Activated CD4-positive, alpha-beta memory T cell treated with anti-CD3 and anti-CD28 coated beads, Interleukin-2, amount 10 ng/mL, durations not matched to agents 7 days and 5 days (primary cell): ENCODE measurements at regions not wholly inside any gene's neighbourhood (a gene's known extent, or its start where the extent isn't known, plus 50 kb on each side); places are given as distances from the start of the nearest gene placed in this dataset.
"Not testable (repeated sequence)": the region's sequence is repeated elsewhere in the genome, so short reads cannot be mapped to it uniquely, and the experiment has no call there.

ENCODE experiments used
- CTCF ChIA-PET: fragments of 350-600 bp; sonication (Branson Sonifier 250); formaldehyde crosslinking; loops from one replicate; lab custom pipeline; 2021; ENCODE audit warnings: antibody characterized with exemption, inconsistent platforms; lab: Charles Lee
- POLR2A ChIA-PET: fragments of 350-600 bp; sonication (Branson Sonifier 250); formaldehyde crosslinking; loops from one replicate; lab custom pipeline; 2021; ENCODE audit warnings: antibody characterized with exemption; lab: Charles Lee
- DNase-seq: peaks from one replicate; pipeline ENCODE4 v3.0.0-alpha.2; 2020
- H3K27ac Mint-ChIP-seq: one replicate; pipeline ENCODE4 v1.8.0; 2021; ENCODE audit warnings: mild to moderate bottlenecking, mixed read lengths
- H3K27me3 Mint-ChIP-seq: one replicate; pipeline ENCODE4 v1.8.0; 2021; ENCODE audit warnings: mixed read lengths
- H3K36me3 Mint-ChIP-seq: one replicate; pipeline ENCODE4 v1.8.0; 2021; ENCODE audit warnings: low read depth, mixed read lengths
- H3K4me1 Mint-ChIP-seq: one replicate; pipeline ENCODE4 v1.8.0; 2021; ENCODE audit warnings: mixed read lengths
- H3K4me3 Mint-ChIP-seq: one replicate; pipeline ENCODE4 v1.8.0; 2021; ENCODE audit warnings: mild to moderate bottlenecking, mixed read lengths
- H3K9me3 Mint-ChIP-seq: one replicate; pipeline ENCODE4 v1.8.0; 2021; ENCODE audit warnings: mixed read lengths

DNA sequence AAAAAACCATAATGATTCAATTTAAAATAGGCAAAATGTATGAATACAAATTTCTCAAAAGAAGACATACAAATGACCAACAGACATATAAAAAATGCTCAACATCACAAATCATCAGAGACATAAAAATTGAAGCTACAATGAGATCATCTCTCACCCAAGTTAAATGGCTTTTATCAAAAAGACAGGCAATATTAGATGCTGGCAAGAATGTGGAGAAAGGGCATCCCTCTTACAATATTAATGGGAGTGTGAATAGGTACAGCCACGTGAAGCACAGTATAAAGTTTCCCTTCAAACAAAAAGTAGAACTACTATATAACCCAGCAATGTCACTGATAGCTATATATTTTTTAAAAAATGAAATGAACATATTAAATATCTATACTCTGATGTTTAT lies 1481.7 kb downstream of the AMY1C start:
- no peaks in the 10 kb centered on the region for H3K27me3 Mint-ChIP-seq
- ChIA-PET CTCF (no interaction called here), POLR2A (no interaction called here)
- no peaks in the 10 kb centered on the region for H3K36me3 Mint-ChIP-seq
- H3K27ac Mint-ChIP-seq: no peak overlapping the region
- no peak overlapping the region for H3K4me3 Mint-ChIP-seq
- no peak for DNase-seq
- H3K9me3 Mint-ChIP-seq: peaks cover 19% of the 10 kb centered on the region
- H3K4me1 Mint-ChIP-seq: no peaks in the 10 kb centered on the region

DNA sequence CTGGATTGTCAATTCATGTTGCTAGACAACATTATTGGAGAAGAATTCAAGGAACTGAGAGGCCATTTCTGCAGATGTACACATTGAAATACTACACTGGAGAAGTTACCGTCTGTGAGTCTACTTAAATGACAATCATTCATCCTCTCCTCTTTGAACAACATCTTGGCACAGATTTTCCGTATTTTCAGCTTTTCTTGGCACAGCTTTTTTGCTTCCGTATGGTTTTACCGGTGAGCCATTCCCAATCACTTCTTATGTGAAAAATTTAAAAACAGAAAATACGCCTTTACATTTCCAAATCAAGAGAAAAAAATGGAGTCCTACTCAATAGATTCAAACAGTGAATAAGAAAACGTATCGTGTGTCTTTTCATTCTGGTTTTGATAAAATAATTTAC lies 1493.7 kb downstream of the AMY1C start:
- CTCF ChIA-PET: no interaction called here

DNA sequence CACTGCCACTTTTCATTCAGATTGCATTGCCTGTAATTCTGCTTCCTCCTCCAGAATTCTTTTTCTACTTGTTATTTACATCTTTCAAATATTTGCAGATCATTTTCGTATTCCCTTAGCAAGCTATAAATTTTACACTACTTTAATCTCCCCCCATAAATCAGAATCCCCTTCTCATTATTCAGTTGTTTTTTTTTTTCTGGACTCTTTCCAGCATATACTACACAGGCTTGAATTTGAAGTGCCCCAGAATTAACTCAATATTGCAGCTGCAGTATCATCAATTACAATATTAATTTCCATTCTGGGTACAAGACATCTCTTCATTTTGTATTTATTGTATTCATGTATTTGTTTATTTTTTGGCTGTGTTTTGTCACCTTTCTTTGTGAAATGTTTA lies 1494.3 kb downstream of the AMY1C start:
- Mint-ChIP-seq H3K27ac (no peak overlapping the region), H3K36me3 (no peaks in the 10 kb centered on the region), H3K4me1 (no peaks in the 10 kb centered on the region), H3K27me3 (no peaks in the 10 kb centered on the region), H3K9me3 (peaks cover 21% of the 10 kb centered on the region), H3K4me3 (no peak overlapping the region)
- DNase-seq: no peak
- CTCF ChIA-PET: no interaction called here
- POLR2A ChIA-PET: no interaction called here

More for the DNA sequence above, 1493.7 kb downstream of the AMY1C start:
- no peak for DNase-seq
- Mint-ChIP-seq H3K27ac (no peak overlapping the region), H3K4me3 (no peak overlapping the region), H3K4me1 (no peaks in the 10 kb centered on the region), H3K9me3 (peaks cover 16% of the 10 kb centered on the region), H3K27me3 (no peaks in the 10 kb centered on the region), H3K36me3 (no peaks in the 10 kb centered on the region)
- POLR2A ChIA-PET: no interaction called here

DNA sequence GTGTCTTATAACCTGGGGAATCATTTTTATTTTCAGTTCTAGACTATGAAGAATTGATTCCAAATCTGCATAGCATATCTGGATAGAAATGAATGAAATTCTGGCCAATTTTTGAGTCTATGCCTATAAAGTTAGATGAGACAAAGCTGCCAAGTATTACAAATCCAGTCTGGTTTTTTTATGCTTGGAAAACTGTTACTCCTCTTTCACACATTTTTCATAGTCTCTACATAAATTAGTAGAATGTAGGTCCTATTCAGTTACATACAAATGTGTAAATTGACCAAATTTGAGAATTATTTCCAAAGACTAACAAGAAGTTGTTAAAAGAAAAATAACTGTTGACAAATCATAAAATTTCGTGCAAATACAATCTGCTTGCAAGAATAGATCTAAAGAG lies 1505.2 kb downstream of the AMY1C start:
- peaks cover 10% of the 10 kb centered on the region for H3K9me3 Mint-ChIP-seq
- H3K27ac Mint-ChIP-seq: no peak overlapping the region
- H3K4me3 Mint-ChIP-seq: no peak overlapping the region
- H3K4me1 Mint-ChIP-seq: no peaks in the 10 kb centered on the region
- ChIA-PET POLR2A (no interaction called here), CTCF (no interaction called here)
- no peaks in the 10 kb centered on the region for H3K36me3 Mint-ChIP-seq
- DNase-seq: no peak
- H3K27me3 Mint-ChIP-seq: no peaks in the 10 kb centered on the region

DNA sequence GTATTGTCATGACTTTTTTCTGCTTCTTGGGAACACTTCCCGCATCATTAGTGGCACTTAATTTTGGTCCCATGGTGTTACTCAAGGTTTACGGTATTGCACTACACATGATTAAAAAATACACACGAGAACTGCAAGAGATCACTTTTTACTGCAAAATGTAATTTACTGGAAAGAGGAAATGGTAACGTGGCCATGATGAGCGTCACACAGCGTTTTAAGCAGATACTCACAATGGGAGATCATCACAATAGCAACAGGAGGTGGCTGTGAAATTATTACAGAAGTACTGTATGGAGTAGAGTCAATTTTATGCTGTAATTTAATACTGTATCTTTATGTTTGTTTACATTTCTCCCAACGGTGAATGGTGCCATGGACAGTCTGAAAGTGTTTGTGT lies 1510.3 kb downstream of the AMY1C start:
- H3K9me3 Mint-ChIP-seq: peaks cover 22% of the 10 kb centered on the region
- H3K36me3 Mint-ChIP-seq: no peaks in the 10 kb centered on the region
- ChIA-PET POLR2A (no interaction called here), CTCF (no interaction called here)
- no peaks in the 10 kb centered on the region for H3K27me3 Mint-ChIP-seq
- DNase-seq: no peak
- H3K4me1 Mint-ChIP-seq: no peaks in the 10 kb centered on the region
- no peak overlapping the region for H3K27ac Mint-ChIP-seq
- no peak overlapping the region for H3K4me3 Mint-ChIP-seq

DNA sequence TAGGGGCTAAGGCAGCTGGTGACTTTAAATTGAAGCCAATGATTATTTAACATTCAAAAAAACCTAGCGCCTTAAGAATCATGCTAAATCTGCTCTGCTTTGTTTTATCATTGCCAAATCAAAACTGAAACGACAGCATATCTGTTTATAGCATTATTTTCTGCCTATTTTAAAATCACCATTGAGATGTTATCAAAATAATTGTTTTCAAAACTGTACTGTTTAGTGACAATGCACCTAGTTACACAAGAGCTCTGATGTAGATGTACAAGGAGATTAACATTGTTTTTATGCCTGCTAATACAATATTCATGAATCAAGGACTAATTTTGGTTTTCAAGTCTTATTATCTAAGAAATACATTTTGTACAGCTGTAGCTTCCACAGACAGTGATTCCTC lies 1521.3 kb downstream of the AMY1C start:
- peaks cover 18% of the 10 kb centered on the region for H3K9me3 Mint-ChIP-seq
- POLR2A ChIA-PET: no interaction called here

DNA sequence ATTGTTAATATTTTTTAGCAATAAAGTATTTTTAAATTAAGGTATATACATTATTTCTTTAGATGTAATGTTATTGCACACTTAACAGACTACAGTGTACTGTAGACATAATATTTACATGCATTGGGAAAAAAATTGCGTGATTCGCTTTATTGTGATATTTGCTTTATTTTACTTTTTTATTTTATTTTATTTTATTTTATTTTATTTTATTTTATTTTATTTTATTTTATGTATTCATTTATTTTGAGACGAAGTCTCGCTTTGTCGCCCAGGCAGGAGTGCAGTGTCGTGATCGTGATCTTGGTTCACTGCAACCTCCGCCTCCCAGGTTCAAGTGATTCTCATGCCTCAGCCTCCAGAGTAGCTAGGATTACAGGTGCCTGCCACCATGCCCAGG lies 1522.7 kb downstream of the AMY1C start:
- POLR2A ChIA-PET, DNase-seq, H3K36me3 Mint-ChIP-seq, H3K4me3 Mint-ChIP-seq, H3K27me3 Mint-ChIP-seq, CTCF ChIA-PET, H3K27ac Mint-ChIP-seq, H3K4me1 Mint-ChIP-seq: not testable (repeated sequence)
- H3K9me3 Mint-ChIP-seq: peaks cover 16% of the 10 kb centered on the region

More for the DNA sequence above, 1521.3 kb downstream of the AMY1C start:
- Mint-ChIP-seq H3K27ac (no peak overlapping the region), H3K4me3 (no peak overlapping the region), H3K4me1 (no peaks in the 10 kb centered on the region), H3K27me3 (no peaks in the 10 kb centered on the region), H3K36me3 (no peaks in the 10 kb centered on the region)
- CTCF ChIA-PET: no interaction called here
- no peak for DNase-seq

DNA sequence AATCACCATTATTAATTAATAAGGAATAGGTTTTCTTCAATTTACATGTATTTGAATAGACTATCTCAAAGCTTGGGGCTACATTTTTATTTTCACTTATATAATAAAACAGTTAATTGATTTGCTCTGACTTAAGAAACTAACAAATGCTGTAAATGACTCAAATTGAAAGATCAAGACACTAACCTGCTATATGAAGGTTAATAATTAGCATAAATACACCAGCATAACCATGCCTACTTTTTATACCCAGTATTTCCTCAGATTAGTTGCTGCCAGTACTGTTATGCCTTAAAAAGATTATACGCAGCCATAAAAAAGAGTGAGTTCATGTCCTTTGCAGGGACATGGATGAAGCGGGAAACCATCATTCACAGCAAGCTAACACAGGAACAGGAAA lies 1545.1 kb downstream of the AMY1C start:
- H3K27ac Mint-ChIP-seq: no peak overlapping the region

DNA sequence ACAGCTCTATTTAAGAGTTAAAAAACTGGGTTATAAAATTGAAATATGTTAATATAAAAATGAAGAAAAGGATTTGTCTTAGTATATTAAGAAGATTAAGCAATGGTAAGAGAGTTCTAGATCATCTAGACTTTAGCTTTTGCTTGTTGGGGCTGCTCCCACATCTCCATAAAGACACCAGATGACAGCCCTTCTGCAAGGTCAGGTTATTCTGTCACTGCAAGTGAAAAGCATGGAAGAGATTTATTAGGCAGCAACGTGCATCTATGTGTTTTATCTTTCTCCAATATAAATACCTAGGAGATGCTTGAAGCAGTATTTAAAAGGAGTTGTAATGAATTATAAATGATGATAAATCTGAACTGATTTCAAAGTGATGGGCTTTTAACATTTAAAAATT lies 1560.4 kb downstream of the AMY1C start:
- POLR2A ChIA-PET: no interaction called here
- H3K4me3 Mint-ChIP-seq: no peak overlapping the region

More for the DNA sequence above, 1545.1 kb downstream of the AMY1C start:
- DNase-seq: no peak
- Mint-ChIP-seq H3K4me1 (no peaks in the 10 kb centered on the region), H3K27me3 (no peaks in the 10 kb centered on the region), H3K36me3 (no peaks in the 10 kb centered on the region), H3K4me3 (no peak overlapping the region), H3K9me3 (peaks cover 9% of the 10 kb centered on the region)
- CTCF ChIA-PET: no interaction called here
- POLR2A ChIA-PET: no interaction called here

DNA sequence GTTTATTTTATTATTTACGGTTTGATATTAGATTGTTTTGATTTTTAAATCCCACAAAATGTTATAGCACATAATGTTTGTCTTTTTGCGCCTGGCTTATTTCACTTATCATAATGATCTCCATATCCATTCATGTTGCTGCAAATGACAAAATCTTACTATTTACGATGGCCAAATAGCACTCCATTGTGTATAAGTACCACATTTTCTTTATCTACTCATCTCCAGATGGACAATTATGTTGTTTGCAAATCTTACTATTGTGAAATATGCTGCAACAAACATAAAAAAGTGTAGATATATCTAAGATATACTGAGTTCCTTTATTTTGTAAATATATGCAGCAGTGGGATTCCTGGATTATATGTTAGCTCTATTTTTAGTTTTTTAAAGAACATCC lies 1568.3 kb downstream of the AMY1C start:
- Mint-ChIP-seq H3K27ac (no peak overlapping the region), H3K4me1 (no peaks in the 10 kb centered on the region), H3K36me3 (no peaks in the 10 kb centered on the region), H3K4me3 (no peak overlapping the region), H3K27me3 (no peaks in the 10 kb centered on the region), H3K9me3 (peaks cover 15% of the 10 kb centered on the region)
- ChIA-PET CTCF (no interaction called here), POLR2A (no interaction called here)
- no peak for DNase-seq

More for the DNA sequence above, 1560.4 kb downstream of the AMY1C start:
- Mint-ChIP-seq H3K9me3 (peaks cover 2% of the 10 kb centered on the region), H3K36me3 (no peaks in the 10 kb centered on the region), H3K27ac (no peak overlapping the region), H3K27me3 (no peaks in the 10 kb centered on the region), H3K4me1 (no peaks in the 10 kb centered on the region)
- no peak for DNase-seq
- CTCF ChIA-PET: no interaction called here

DNA sequence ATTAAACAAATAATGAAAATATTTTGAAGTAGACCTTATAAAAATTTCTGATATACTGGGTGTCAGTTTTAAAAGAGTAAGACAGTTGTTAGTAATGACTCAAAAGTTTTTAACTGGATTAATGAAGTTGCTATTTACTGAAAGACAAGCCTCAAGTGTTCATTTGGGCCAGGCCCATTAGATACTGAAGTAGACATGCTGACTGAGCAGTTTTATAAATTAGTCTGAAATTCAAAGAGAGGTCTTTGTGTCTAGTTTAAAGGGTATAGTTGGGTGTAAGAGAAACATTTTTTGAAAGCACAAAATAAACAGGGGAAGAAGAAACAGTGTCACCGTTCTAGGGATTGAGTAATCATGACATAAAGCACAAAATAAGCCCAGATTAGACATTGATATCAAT lies 1577.2 kb downstream of the AMY1C start:
- no peaks in the 10 kb centered on the region for H3K36me3 Mint-ChIP-seq
- no peaks in the 10 kb centered on the region for H3K27me3 Mint-ChIP-seq
- DNase-seq: no peak
- H3K4me3 Mint-ChIP-seq: no peak overlapping the region
- ChIA-PET POLR2A (no interaction called here), CTCF (no interaction called here)
- no peaks in the 10 kb centered on the region for H3K4me1 Mint-ChIP-seq
- no peak overlapping the region for H3K27ac Mint-ChIP-seq
- peaks cover 13% of the 10 kb centered on the region for H3K9me3 Mint-ChIP-seq

DNA sequence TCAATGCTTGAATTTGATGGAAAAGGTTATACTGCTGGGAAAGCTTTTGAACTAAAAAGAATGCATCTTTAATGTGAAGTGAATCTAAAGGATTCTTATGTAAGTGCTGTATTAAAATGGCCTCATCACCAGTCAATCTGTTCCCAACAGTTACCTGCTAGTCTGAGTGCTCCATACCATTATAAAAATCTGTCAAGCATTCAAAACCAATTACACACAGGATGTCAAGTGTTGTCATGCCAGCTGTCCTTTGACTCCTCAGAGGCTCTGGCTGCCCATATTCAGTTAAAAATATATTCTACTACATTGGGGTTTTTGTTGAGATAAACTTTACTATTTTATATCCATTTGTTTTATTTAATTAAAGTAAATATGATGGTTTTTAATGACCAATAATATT lies 1587.7 kb downstream of the AMY1C start:
- Mint-ChIP-seq H3K4me1 (no peaks in the 10 kb centered on the region), H3K27me3 (no peaks in the 10 kb centered on the region), H3K4me3 (no peak overlapping the region), H3K36me3 (no peaks in the 10 kb centered on the region), H3K27ac (no peak overlapping the region), H3K9me3 (peaks cover 6% of the 10 kb centered on the region)
- ChIA-PET CTCF (no interaction called here), POLR2A (no interaction called here)
- DNase-seq: no peak

DNA sequence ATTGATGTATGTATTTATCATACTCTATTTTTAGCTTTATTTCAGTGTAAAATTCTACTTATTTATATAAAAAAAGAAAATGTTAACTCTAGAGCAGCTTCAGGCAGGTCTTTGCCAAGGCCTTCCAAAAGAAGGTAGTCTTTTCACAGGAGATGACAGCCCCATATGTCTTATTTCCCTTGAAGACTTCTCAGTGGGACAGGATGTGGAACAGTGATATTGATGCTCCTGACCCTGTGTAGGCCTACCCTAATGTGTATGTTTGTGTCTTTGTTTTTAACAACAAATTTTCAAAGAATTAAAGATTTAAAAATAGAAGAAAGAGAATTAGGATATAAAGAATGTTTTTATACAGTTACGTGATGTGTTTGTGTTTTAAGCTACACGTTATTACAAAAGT lies 1593.6 kb downstream of the AMY1C start:
- CTCF ChIA-PET: no interaction called here
- POLR2A ChIA-PET: no interaction called here
- Mint-ChIP-seq H3K9me3 (peaks cover 5% of the 10 kb centered on the region), H3K4me1 (no peaks in the 10 kb centered on the region), H3K27ac (no peak overlapping the region), H3K27me3 (no peaks in the 10 kb centered on the region), H3K4me3 (no peak overlapping the region), H3K36me3 (no peaks in the 10 kb centered on the region)
- DNase-seq: no peak

DNA sequence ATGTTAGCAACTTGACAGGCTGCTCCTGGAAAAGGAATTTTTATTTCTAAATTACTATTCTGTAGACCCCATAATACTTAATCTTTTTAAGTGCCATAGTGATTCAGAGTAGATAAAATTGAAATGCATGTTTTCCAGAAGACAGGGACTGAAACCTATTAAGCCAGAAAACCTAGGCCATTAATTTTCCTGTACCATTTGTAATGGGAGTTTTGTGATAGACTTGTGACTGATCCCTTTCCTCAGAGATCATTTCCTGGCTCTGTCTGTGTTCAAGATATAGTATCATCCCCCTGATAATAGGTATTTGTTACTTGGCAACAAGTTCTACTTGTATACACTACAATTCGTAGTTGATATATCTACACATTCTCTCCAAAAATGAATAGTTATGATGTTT lies 1609.8 kb downstream of the AMY1C start:
- no peaks in the 10 kb centered on the region for H3K27me3 Mint-ChIP-seq
- POLR2A ChIA-PET: no interaction called here
- CTCF ChIA-PET: no interaction called here

DNA sequence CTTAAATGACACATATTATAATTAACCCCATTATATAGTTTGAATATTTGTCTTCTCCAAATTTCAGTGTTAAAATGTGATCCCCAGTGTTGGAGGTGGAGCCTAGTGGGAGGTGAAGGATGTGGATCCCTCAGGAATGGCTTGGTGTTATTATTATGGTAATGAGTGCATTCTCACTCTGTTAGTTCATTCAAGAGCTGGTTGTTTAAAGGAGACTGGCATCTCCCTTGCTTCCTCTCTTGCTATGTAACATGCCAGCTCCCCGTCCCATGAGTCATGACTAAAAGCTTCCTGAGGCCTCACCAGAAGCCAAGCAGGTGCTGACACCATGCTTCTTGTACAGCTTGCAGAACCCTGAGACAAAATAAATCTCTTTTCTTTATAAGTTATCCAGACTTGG lies 1612.7 kb downstream of the AMY1C start:
- ChIA-PET CTCF (no interaction called here), POLR2A (no interaction called here)
- H3K27ac Mint-ChIP-seq: no peak overlapping the region
- H3K4me1 Mint-ChIP-seq: no peaks in the 10 kb centered on the region
- no peaks in the 10 kb centered on the region for H3K36me3 Mint-ChIP-seq
- H3K27me3 Mint-ChIP-seq: no peaks in the 10 kb centered on the region
- no peak for DNase-seq
- H3K9me3 Mint-ChIP-seq: peaks cover 5% of the 10 kb centered on the region
- H3K4me3 Mint-ChIP-seq: no peak overlapping the region

More for the DNA sequence above, 1609.8 kb downstream of the AMY1C start:
- H3K4me3 Mint-ChIP-seq: no peak overlapping the region
- DNase-seq: no peak
- H3K36me3 Mint-ChIP-seq: no peaks in the 10 kb centered on the region
- no peak overlapping the region for H3K27ac Mint-ChIP-seq
- no peaks in the 10 kb centered on the region for H3K4me1 Mint-ChIP-seq
- H3K9me3 Mint-ChIP-seq: peaks cover 7% of the 10 kb centered on the region
